ENCODE measurements at regions not wholly inside any gene's neighbourhood (a gene's known extent, or its start where the extent isn't known, plus 50 kb on each side); places are given as distances from the start of the nearest gene placed in this dataset.

DNA sequence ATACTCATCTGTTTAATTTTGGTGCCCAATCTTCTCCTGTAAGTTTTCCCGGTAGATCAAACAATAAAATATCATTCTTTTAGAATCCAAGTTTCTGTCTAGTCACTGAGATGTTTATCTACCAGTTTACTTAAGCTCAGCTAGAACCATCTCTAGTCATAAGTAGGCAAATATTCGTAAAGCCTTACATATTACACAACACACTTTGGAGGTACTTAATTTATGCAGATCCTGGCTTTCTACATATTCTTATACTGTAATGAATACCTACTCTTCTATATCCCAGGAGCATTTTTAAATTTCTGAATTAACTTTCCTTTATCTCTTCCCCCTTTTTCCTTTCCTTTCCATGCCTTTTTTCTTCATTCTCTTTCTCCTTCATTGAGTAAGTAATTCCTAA, 185.9 kb upstream of the ZBTB20 start:
- H3K4me3 Mint-ChIP-seq = no peak overlapping the region
- no peak overlapping the region for H3K23ac ChIP-seq (ENCODE audit: insufficient read length, low read depth, low read length)
- no peak overlapping the region for H2AK5ac ChIP-seq (ENCODE audit: insufficient read length, low read length)
- no peaks in the 10 kb centered on the region for H3K79me1 ChIP-seq (ENCODE audit: insufficient read depth, low read depth, low read length, poor library complexity, severe bottlenecking)
- no CpG with 5 or more reads among the region's 2 CpGs for WGBS (ENCODE audit: extremely low coverage, insufficient read length, low lambda C conversion rate)
- H3K27me3 Mint-ChIP-seq (ENCODE audit: low read depth) = no peaks in the 10 kb centered on the region; the same call in 1 of the 2 replicates
- H3K4me1 ChIP-seq (ENCODE audit: insufficient read depth, low read length) = no peaks in the 10 kb centered on the region; the same call in 1 of the 2 replicates
- H2BK20ac ChIP-seq (ENCODE audit: low read depth, low read length, poor library complexity, severe bottlenecking) = no peak overlapping the region
- no peak overlapping the region for H4K8ac ChIP-seq (replicated peaks; ENCODE audit: insufficient read length, low read depth, low read length)
- H3T11ph ChIP-seq (ENCODE audit: low read length) = no peak overlapping the region
- H4K91ac ChIP-seq (ENCODE audit: insufficient read length, low read depth, low read length) = no peak overlapping the region
- H2BK5ac ChIP-seq (ENCODE audit: insufficient read length, low read length) = no peak overlapping the region
- H4K5ac ChIP-seq (ENCODE audit: insufficient read length, low read depth, low read length) = no peak overlapping the region
- H2BK12ac ChIP-seq (ENCODE audit: insufficient read length, low read depth, low read length) = no peak overlapping the region
- H2BK120ac ChIP-seq (ENCODE audit: low read depth, low read length, poor library complexity, severe bottlenecking) = no peak overlapping the region
- DNase-seq = no peak
- H4K20me1 ChIP-seq (ENCODE audit: control insufficient read depth, insufficient read depth, insufficient read length) = no peaks in the 10 kb centered on the region
- H2BK15ac ChIP-seq (ENCODE audit: low read depth, low read length) = no peak overlapping the region
- H3K23me2 ChIP-seq (ENCODE audit: insufficient read length, low read depth, low read length, poor library complexity, severe bottlenecking) = no peaks in the 10 kb centered on the region
- no peak overlapping the region for H3K14ac ChIP-seq (ENCODE audit: insufficient read depth, low read length)
- no peak overlapping the region for H3K27ac Mint-ChIP-seq
- H3K9me3 ChIP-seq (ENCODE audit: control insufficient read depth, low read depth, low read length) = no peaks in the 10 kb centered on the region
- no peak overlapping the region for H3K9ac ChIP-seq (ENCODE audit: extremely low read depth, insufficient read length, low read length)
- no peak overlapping the region for H3K27ac ChIP-seq (ENCODE audit: insufficient read length, low read depth, low read length)
- TF ChIP-seq, protein P1, sequence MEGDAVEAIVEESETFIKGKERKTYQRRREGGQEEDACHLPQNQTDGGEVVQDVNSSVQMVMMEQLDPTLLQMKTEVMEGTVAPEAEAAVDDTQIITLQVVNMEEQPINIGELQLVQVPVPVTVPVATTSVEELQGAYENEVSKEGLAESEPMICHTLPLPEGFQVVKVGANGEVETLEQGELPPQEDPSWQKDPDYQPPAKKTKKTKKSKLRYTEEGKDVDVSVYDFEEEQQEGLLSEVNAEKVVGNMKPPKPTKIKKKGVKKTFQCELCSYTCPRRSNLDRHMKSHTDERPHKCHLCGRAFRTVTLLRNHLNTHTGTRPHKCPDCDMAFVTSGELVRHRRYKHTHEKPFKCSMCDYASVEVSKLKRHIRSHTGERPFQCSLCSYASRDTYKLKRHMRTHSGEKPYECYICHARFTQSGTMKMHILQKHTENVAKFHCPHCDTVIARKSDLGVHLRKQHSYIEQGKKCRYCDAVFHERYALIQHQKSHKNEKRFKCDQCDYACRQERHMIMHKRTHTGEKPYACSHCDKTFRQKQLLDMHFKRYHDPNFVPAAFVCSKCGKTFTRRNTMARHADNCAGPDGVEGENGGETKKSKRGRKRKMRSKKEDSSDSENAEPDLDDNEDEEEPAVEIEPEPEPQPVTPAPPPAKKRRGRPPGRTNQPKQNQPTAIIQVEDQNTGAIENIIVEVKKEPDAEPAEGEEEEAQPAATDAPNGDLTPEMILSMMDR (conservative IDR thresholded peaks at IDR 0.05) = no peak
- H3K4ac ChIP-seq (ENCODE audit: low read depth, low read length) = no peak overlapping the region
- H3K27me3 ChIP-seq (ENCODE audit: insufficient read depth, low read length) = no peaks in the 10 kb centered on the region
- H2AFZ ChIP-seq (ENCODE audit: low read length) = no peak overlapping the region
- H3K79me2 ChIP-seq (ENCODE audit: insufficient read depth, low read length) = peaks cover 2% of the 10 kb centered on the region; the same call in 1 of the 2 replicates
- H3K18ac ChIP-seq (ENCODE audit: insufficient read length, low read depth, low read length) = no peak overlapping the region
- H3K36me3 Mint-ChIP-seq (ENCODE audit: insufficient read depth in 1 of 3, low read depth in 3 of 3) = no peaks in the 10 kb centered on the region
- no peak overlapping the region for H3K4me2 ChIP-seq (ENCODE audit: insufficient read depth, insufficient read length, low read length)
- peaks cover 0 to 10% of the 10 kb centered on the region in 2 experiments; a peak in 2 of 4 replicates for H3K4me1 Mint-ChIP-seq
- no peak overlapping the region for H3K56ac ChIP-seq (ENCODE audit: insufficient read length, low read depth, low read length)
- no peaks in the 10 kb centered on the region for H3K9me3 Mint-ChIP-seq

Measured in H9 (cell line).